ENCODE measurements at regions not wholly inside any gene's neighbourhood (a gene's known extent, or its start where the extent isn't known, plus 50 kb on each side); places are given as distances from the start of the nearest gene placed in this dataset.

- TF ChIP-seq CTCF (IDR thresholded peaks at IDR 0.05; ENCODE audit: insufficient read depth, low read length, poor library complexity, severe bottlenecking) (no peak), EZH2phosphoT487 (conservative IDR thresholded peaks at IDR 0.05; ENCODE audit: low read length) (no peak)
Measured at GRCh38 chr9:88875400-88876120, 115.7 kb upstream of the S1PR3 start.

Measured in SU-DHL-6 (cell line).